IPS DF 4.7 (cell line): ENCODE measurements at regions not wholly inside any gene's neighbourhood (a gene's known extent, or its start where the extent isn't known, plus 50 kb on each side); places are given as distances from the start of the nearest gene placed in this dataset.

ENCODE experiments used
- DNase-seq: peaks from one replicate; pipeline ENCODE4 v3.0.0-alpha.2; 2013; ENCODE audit warnings: low spot score; ENCODE audit errors: extremely low read depth

DNA sequence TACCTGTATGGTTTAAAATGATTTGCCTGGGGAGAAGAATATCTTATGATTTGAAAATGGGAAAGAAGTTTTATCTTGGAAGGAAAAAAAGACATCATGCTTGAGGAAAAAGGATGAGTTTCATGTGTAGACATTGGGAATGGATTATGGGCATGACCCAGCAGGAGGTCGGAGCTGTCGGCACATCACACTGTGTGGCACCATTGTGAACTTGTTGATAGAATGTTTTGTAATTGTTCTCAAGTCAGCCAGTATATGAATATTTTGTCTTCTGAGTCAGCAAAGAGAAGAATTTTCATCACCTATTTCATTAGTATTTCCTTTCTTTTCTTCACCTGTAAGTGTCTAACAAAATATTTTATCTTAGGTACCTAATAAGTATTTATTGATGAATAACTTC, 60.0 kb upstream of the HMGA2 start:
- DNase-seq = no peak

DNA sequence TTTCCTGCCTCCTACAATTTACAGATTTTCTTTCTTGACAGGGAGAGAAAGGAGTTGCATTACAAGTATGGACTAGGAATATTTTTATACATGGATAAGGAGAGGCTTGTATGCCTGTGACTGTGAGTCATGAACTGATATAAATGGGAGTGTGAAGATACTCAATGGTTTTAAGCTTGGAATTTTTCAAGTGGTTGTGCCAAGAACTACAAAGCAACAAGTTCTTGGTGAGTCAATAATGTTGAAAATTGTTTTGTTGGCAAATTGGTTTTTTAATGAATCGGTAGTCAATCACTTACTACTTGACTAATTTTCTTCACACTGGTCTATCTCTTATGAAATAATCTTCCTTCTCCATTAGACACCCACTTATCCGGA, 58.9 kb upstream of the HMGA2 start:
- DNase-seq = no peak

DNA sequence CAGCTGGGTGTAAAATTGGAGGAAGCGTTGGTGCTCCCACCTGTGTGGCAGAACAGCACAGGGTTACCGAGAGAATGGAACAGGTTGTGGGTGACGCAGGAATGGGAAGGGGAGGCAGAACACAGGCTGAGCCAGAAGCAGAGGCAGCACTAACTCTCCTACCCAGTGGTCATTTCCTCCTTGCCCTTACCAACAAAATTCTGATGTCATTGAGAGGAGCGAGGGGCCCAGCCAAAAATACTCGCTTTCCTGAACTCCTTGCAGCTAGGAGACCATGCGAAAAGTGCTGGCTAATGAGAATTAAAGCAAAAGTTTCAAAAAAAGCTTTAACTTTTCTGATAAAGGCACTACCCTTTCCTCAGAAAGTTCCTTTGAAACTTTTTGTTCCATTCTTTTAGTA, 54.4 kb upstream of the HMGA2 start:
- DNase-seq = no peak
